ENCODE measurements at regions not wholly inside any gene's neighbourhood (a gene's known extent, or its start where the extent isn't known, plus 50 kb on each side); places are given as distances from the start of the nearest gene placed in this dataset.
A peak's percentile ranks its signal among the peaks of the same experiment; 100 is the strongest.

GRCh38 chr3:146382386-146382785 is 87.0 kb downstream of the PLSCR2 start:
- in situ Hi-C loops (cut with HindIII; ENCODE audit: low pct_ligation_motif_present, low sequenced_read_pairs): no loop called here

GRCh38 chr3:146380046-146380445 is 89.3 kb downstream of the PLSCR2 start:
- in situ Hi-C loops (cut with HindIII; ENCODE audit: low pct_ligation_motif_present, low sequenced_read_pairs): no loop called here
- no peak overlapping the region for H3K27ac ChIP-seq
- H3K4me3 ChIP-seq (ENCODE audit: low read depth, low read length): no peak overlapping the region
- no peaks in the 10 kb centered on the region for H3K36me3 ChIP-seq (replicated peaks)
- no peak for DNase-seq
- H3K27me3 ChIP-seq (replicated peaks): no peaks in the 10 kb centered on the region
- no peak for TF ChIP-seq CTCF (IDR thresholded peaks at IDR 0.05; ENCODE audit: low read depth, low read length, missing control alignments)

More at GRCh38 chr3:146382386-146382785, 87.0 kb downstream of the PLSCR2 start:
- H3K27ac ChIP-seq: no peak overlapping the region
- peak; percentile 54 for DNase-seq
- H3K4me3 ChIP-seq (ENCODE audit: low read depth, low read length): no peak overlapping the region
- H3K36me3 ChIP-seq (replicated peaks): no peaks in the 10 kb centered on the region
- H3K27me3 ChIP-seq (replicated peaks): no peaks in the 10 kb centered on the region
- TF ChIP-seq CTCF (IDR thresholded peaks at IDR 0.05; ENCODE audit: low read depth, low read length, missing control alignments): peak; percentile 67

- TF ChIP-seq CTCF (IDR thresholded peaks at IDR 0.05; ENCODE audit: low read depth, low read length, missing control alignments): no peak
- no peak for DNase-seq
- H3K27me3 ChIP-seq (replicated peaks): no peaks in the 10 kb centered on the region
- in situ Hi-C loops (cut with HindIII; ENCODE audit: low pct_ligation_motif_present, low sequenced_read_pairs): no loop called here
- no peaks in the 10 kb centered on the region for H3K36me3 ChIP-seq (replicated peaks)
- H3K27ac ChIP-seq: no peak overlapping the region
- no peak overlapping the region for H3K4me3 ChIP-seq (ENCODE audit: low read depth, low read length)
These were observed 94.1 kb downstream of the PLSCR2 start for GRCh38 chr3:146375219-146375618.

- no peak for DNase-seq
- H3K27me3 ChIP-seq (replicated peaks): no peaks in the 10 kb centered on the region
- TF ChIP-seq CTCF (IDR thresholded peaks at IDR 0.05; ENCODE audit: low read depth, low read length, missing control alignments): no peak
- no peak overlapping the region for H3K4me3 ChIP-seq (ENCODE audit: low read depth, low read length)
- in situ Hi-C loops (cut with HindIII; ENCODE audit: low pct_ligation_motif_present, low sequenced_read_pairs): no loop called here
- no peaks in the 10 kb centered on the region for H3K36me3 ChIP-seq (replicated peaks)
- no peak overlapping the region for H3K27ac ChIP-seq
These were observed 95.2 kb downstream of the PLSCR2 start for GRCh38 chr3:146374146-146374545.

GRCh38 chr3:146371902-146372301 is 97.5 kb downstream of the PLSCR2 start:
- TF ChIP-seq CTCF (IDR thresholded peaks at IDR 0.05; ENCODE audit: low read depth, low read length, missing control alignments): no peak
- no peak overlapping the region for H3K4me3 ChIP-seq (ENCODE audit: low read depth, low read length)
- no peak overlapping the region for H3K27ac ChIP-seq
- DNase-seq: no peak
- H3K27me3 ChIP-seq (replicated peaks): no peaks in the 10 kb centered on the region
- H3K36me3 ChIP-seq (replicated peaks): no peaks in the 10 kb centered on the region
- in situ Hi-C loops (cut with HindIII; ENCODE audit: low pct_ligation_motif_present, low sequenced_read_pairs): no loop called here

- no peak for TF ChIP-seq CTCF (IDR thresholded peaks at IDR 0.05; ENCODE audit: low read depth, low read length, missing control alignments)
- in situ Hi-C loops (cut with HindIII; ENCODE audit: low pct_ligation_motif_present, low sequenced_read_pairs): no loop called here
- DNase-seq: no peak
- no peaks in the 10 kb centered on the region for H3K27me3 ChIP-seq (replicated peaks)
- no peaks in the 10 kb centered on the region for H3K36me3 ChIP-seq (replicated peaks)
- no peak overlapping the region for H3K4me3 ChIP-seq (ENCODE audit: low read depth, low read length)
- no peak overlapping the region for H3K27ac ChIP-seq
These were observed 100.4 kb downstream of the PLSCR2 start for GRCh38 chr3:146368882-146369523.

Data from brain microvascular endothelial cell (primary cell).